ENCODE measurements at regions not wholly inside any gene's neighbourhood (a gene's known extent, or its start where the extent isn't known, plus 50 kb on each side); places are given as distances from the start of the nearest gene placed in this dataset.
"Not testable (repeated sequence)": the region's sequence is repeated elsewhere in the genome, so short reads cannot be mapped to it uniquely, and the experiment has no call there.

DNA sequence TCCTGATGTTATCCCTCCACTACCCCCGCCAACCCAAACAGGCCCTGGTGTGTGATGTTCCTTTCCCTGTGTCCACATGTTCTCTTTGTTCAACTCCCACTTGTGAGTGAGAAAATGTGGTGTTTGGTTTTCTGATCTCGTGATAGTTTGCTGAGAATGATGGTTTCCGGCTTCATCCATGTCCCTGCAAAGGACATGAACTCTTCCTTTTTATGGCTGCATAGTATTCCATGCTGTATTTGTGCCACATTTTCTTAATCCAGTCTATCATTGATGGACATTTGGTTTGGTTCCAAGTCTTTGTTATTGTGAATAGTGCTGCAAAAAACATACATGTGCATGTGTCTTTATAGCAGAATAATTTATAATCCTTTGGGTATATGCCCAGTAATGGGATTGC, 123.0 kb upstream of the SAMSN1 start:
- H4K20me1 ChIP-seq (replicated peaks; ENCODE audit: control insufficient read depth, insufficient read depth, low read length); H3K9me3 ChIP-seq (replicated peaks; ENCODE audit: control insufficient read depth, insufficient read depth, low read depth, low read length); H3K9ac ChIP-seq (ENCODE audit: insufficient read depth in 1 of 2, low read depth in 2 of 2, low read length in 2 of 2); POLR2A ChIA-PET; H3K4me3 ChIP-seq; intact Hi-C loops (cut with micrococcal nuclease); H3K36me3 ChIP-seq (ENCODE audit: control insufficient read depth, insufficient read depth, low read length); H3K4me2 ChIP-seq (ENCODE audit: insufficient read depth, low read length); FAIRE-seq; H3K79me2 ChIP-seq (ENCODE audit: control insufficient read depth, insufficient read depth, low read length); ATAC-seq; BruUV-seq (replicated peaks); H3K27ac ChIP-seq (ENCODE audit: extremely low read depth, low read depth, low read length); H2AFZ ChIP-seq (ENCODE audit: low read depth, low read length); H3K9me1 ChIP-seq (ENCODE audit: control insufficient read depth, insufficient read depth, low read length); H3K27me3 ChIP-seq (ENCODE audit: control insufficient read depth in 2 of 2, insufficient read depth in 2 of 2, low read length in 2 of 2); CTCF ChIA-PET (ENCODE audit: low intra/inter-chr PET ratio); DNase-seq (ENCODE audit: extremely low read depth in 1 of 4, low spot score in 3 of 4): not testable (repeated sequence)
- in situ Hi-C loops (cut with MboI), result loop anchor here (25.0 kb wide), 1 partner anchor 1182 kb away; no protein-coding TSS in a partner anchor
- 82% methylated on average over 3 of the region's 3 CpGs for WGBS (ENCODE audit: insufficient coverage, low coverage, missing lambda C conversion rate)
- TF ChIP-seq ZNF146 (CRISPR knock-in tag; IDR thresholded peaks at IDR 0.05; ENCODE audit: unreplicated experiment) (peak; percentile 95), RBM25 (IDR thresholded peaks at IDR 0.05; ENCODE audit: low read depth, low read length, severe bottlenecking) (peak; percentile 15), BCOR (IDR thresholded peaks at IDR 0.05) (peak; percentile 56)
- H3K4me1 ChIP-seq (replicated peaks in 1 of 2; ENCODE audit: control insufficient read depth in 2 of 2, insufficient read depth in 2 of 2, low read length in 2 of 2), result peaks cover 0 to 13% of the 10 kb centered on the region in 2 experiments; a peak in 3 of 5 replicates

DNA sequence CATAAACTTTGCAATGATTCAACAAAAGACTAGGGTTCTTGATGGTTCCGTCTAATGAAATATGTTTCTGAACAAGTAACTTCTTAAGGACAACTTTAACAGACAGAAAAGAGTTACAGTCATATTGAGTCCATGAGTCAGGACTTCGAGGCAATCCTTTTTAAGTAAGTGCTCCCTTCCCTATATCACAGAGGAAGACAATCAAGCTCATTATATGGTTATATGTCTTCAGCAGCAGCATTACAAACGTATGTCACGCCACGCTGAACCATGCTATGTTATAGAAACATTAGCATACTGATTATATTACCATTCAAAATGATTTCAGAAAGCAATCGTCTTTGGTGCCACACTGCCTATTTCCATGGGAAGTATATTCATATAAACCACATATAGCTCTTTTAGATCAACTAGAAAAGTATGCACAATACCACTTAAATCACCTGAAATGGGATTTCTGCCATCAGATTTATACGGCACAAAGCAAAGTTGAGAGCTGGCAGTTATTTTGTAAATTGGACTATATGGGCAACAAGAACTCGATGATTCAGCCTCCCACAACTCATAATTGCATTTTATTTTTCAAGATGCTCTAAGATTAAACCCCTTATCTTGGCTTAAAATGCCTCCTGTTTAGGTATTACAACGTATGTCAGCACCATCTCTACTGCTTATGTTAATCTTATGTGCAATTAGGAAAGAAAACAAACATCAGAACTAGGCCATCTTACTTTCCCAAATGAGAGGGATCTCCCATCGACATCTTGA, 111.3 kb upstream of the SAMSN1 start:
- H3K27me3 ChIP-seq (ENCODE audit: control insufficient read depth in 2 of 2, insufficient read depth in 2 of 2, low read length in 2 of 2), result no peaks in the 10 kb centered on the region
- ChIA-PET CTCF (ENCODE audit: low intra/inter-chr PET ratio) (no interaction called here), POLR2A (interaction anchor here (0.5 to 1.3 kb wide), 4 partner anchors 10 to 243 kb away, joined by 3 read pairs; no protein-coding TSS in a partner anchor)
- DNase-seq (ENCODE audit: extremely low read depth in 1 of 4, low spot score in 3 of 4) (no peak), FAIRE-seq (peak; percentile 37), ATAC-seq (peak; percentile 76)
- no peak overlapping the region; the same call in 1 of the 2 replicates for H3K4me2 ChIP-seq (ENCODE audit: insufficient read depth, low read length)
- H3K79me2 ChIP-seq (ENCODE audit: control insufficient read depth, insufficient read depth, low read length), result no peaks in the 10 kb centered on the region
- H4K20me1 ChIP-seq (replicated peaks; ENCODE audit: control insufficient read depth, insufficient read depth, low read length), result no peaks in the 10 kb centered on the region
- peak overlapping the region; percentile 70 for H2AFZ ChIP-seq (ENCODE audit: low read depth, low read length)
- H3K9me3 ChIP-seq (replicated peaks; ENCODE audit: control insufficient read depth, insufficient read depth, low read depth, low read length), result no peaks in the 10 kb centered on the region
- H3K36me3 ChIP-seq (ENCODE audit: control insufficient read depth, insufficient read depth, low read length), result no peaks in the 10 kb centered on the region
- intact Hi-C loops (cut with micrococcal nuclease), result no loop called here
- H3K27ac ChIP-seq (ENCODE audit: extremely low read depth, low read depth, low read length), result 0 out of 3 replicates have a peak overlapping the region, but pooled peaks have one; percentile 1
- peaks cover 0 to 10% of the 10 kb centered on the region in 2 experiments; a peak in 2 of 5 replicates for H3K4me1 ChIP-seq (replicated peaks in 1 of 2; ENCODE audit: control insufficient read depth in 2 of 2, insufficient read depth in 2 of 2, low read length in 2 of 2)
- WGBS (ENCODE audit: insufficient coverage, low coverage, missing lambda C conversion rate), result 19% methylated on average over 10 of the region's 10 CpGs
- no peaks in the 10 kb centered on the region for H3K9me1 ChIP-seq (ENCODE audit: control insufficient read depth, insufficient read depth, low read length)
- in situ Hi-C loops (cut with MboI), result loop anchor here (25.0 kb wide), 1 partner anchor 1170 kb away; no protein-coding TSS in a partner anchor
- H3K4me3 ChIP-seq, result no peak overlapping the region
- no TSS peak for BruUV-seq (replicated peaks)
- no peak overlapping the region; a peak in 1 of 4 replicates for H3K9ac ChIP-seq (ENCODE audit: insufficient read depth in 1 of 2, low read depth in 2 of 2, low read length in 2 of 2)
- TF ChIP-seq LEF1 (IDR thresholded peaks at IDR 0.05), result peak; percentile 21; the same call in 1 of the 2 replicates
- TF ChIP-seq BRCA1 (IDR thresholded peaks at IDR 0.05), result no peak
- TF ChIP-seq BRCA1 (CRISPR knock-in tag; IDR thresholded peaks at IDR 0.05), result no peak
- TF ChIP-seq HCFC1 (IDR thresholded peaks at IDR 0.05; ENCODE audit: low read depth, low read length), result no peak
- peak; percentile 54 for TF ChIP-seq EP300 (IDR thresholded peaks at IDR 0.05; ENCODE audit: low read length)
- peak; percentile 72; the same call in 1 of the 2 replicates for TF ChIP-seq ZNF263 (CRISPR knock-in tag; IDR thresholded peaks at IDR 0.05; ENCODE audit: borderline replicate concordance)
- peak; percentile 80 for TF ChIP-seq ARID1B (IDR thresholded peaks at IDR 0.05)
- TF ChIP-seq, protein P1, sequence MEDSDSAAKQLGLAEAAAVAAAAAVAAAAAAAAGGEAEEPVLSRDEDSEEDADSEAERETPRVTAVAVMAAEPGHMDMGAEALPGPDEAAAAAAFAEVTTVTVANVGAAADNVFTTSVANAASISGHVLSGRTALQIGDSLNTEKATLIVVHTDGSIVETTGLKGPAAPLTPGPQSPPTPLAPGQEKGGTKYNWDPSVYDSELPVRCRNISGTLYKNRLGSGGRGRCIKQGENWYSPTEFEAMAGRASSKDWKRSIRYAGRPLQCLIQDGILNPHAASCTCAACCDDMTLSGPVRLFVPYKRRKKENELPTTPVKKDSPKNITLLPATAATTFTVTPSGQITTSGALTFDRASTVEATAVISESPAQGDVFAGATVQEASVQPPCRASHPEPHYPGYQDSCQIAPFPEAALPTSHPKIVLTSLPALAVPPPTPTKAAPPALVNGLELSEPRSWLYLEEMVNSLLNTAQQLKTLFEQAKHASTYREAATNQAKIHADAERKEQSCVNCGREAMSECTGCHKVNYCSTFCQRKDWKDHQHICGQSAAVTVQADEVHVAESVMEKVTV (CRISPR knock-in tag; IDR thresholded peaks at IDR 0.05), result 0 out of 2 replicates have a peak, but pooled peaks have one; percentile 6
- TF ChIP-seq, protein P2, sequence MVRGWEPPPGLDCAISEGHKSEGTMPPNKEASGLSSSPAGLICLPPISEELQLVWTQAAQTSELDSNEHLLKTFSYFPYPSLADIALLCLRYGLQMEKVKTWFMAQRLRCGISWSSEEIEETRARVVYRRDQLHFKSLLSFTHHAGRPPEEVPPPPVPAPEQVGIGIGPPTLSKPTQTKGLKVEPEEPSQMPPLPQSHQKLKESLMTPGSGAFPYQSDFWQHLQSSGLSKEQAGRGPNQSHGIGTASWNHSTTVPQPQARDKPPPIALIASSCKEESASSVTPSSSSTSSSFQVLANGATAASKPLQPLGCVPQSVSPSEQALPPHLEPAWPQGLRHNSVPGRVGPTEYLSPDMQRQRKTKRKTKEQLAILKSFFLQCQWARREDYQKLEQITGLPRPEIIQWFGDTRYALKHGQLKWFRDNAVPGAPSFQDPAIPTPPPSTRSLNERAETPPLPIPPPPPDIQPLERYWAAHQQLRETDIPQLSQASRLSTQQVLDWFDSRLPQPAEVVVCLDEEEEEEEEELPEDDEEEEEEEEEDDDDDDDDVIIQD (CRISPR knock-in tag; IDR thresholded peaks at IDR 0.05), result no peak
- TF ChIP-seq CEBPB (tag; IDR thresholded peaks at IDR 0.05), result no peak
- no peak for TF ChIP-seq CXXC5 (CRISPR knock-in tag; IDR thresholded peaks at IDR 0.05)

Measured in K562 (cell line).